ENCODE measurements at regions not wholly inside any gene's neighbourhood (a gene's known extent, or its start where the extent isn't known, plus 50 kb on each side); places are given as distances from the start of the nearest gene placed in this dataset.

- intact Hi-C loops (cut with micrococcal nuclease): no loop called here
- ATAC-seq (ENCODE audit: low read depth): no peak
- Histone ChIP-seq H2AFZ (ENCODE audit: insufficient read depth, low read depth, low read length, poor library complexity, severe bottlenecking) (no peak overlapping the region), H3K9ac (ENCODE audit: low read length) (no peak overlapping the region), H3K27me3 (replicated peaks in 1 of 4; ENCODE audit: control extremely low read depth in 1 of 4, control insufficient read depth in 3 of 4, insufficient read depth in 4 of 4, low read length in 3 of 4) (no peaks in the 10 kb centered on the region), H3K27ac (ENCODE audit: low read length in 2 of 2) (no peak overlapping the region), H4K20me1 (ENCODE audit: control insufficient read depth, insufficient read depth, low read length, poor library complexity, severe bottlenecking) (no peaks in the 10 kb centered on the region), H3K79me2 (ENCODE audit: control insufficient read depth, insufficient read depth, low read length) (no peaks in the 10 kb centered on the region), H3K4me3 (ENCODE audit: control extremely low read depth in 1 of 5, extremely low read depth in 1 of 5, insufficient read depth in 1 of 5, low read depth in 2 of 5, low read length in 4 of 5) (no peak overlapping the region), H3K4me1 (ENCODE audit: control insufficient read depth in 2 of 2, insufficient read depth in 2 of 2, low read length in 2 of 2) (no peaks in the 10 kb centered on the region), H3K4me2 (replicated peaks; ENCODE audit: low read depth, low read length, poor library complexity, severe bottlenecking) (no peak overlapping the region), H3K36me3 (replicated peaks in 1 of 2; ENCODE audit: control extremely low read depth in 1 of 2, control insufficient read depth in 1 of 2, extremely low read depth in 1 of 2, insufficient read depth in 2 of 2, low read length in 1 of 2) (no peaks in the 10 kb centered on the region), H3K9me3 (ENCODE audit: control extremely low read depth in 1 of 3, control insufficient read depth in 2 of 3, insufficient read depth in 1 of 3, low read length in 2 of 3) (peaks cover 0 to 2% (median 0%) of the 10 kb centered on the region in 3 donors)
- Mint-ChIP-seq H3K27ac (no peak overlapping the region), H3K4me1 (no peaks in the 10 kb centered on the region), H3K9me3 (ENCODE audit: insufficient read depth) (peaks cover 2% of the 10 kb centered on the region), H3K27me3 (peaks cover 11% of the 10 kb centered on the region), H3K4me3 (no peak overlapping the region)
- no peak for DNase-seq
- ChIA-PET CTCF (no interaction called here), POLR2A (no interaction called here)
- no peak for TF ChIP-seq EZH2 (IDR thresholded peaks at IDR 0.05; ENCODE audit: borderline replicate concordance, insufficient read depth, low read depth, low read length, poor library complexity, severe bottlenecking)
- TF ChIP-seq CTCF (IDR thresholded peaks at IDR 0.05): no peak
These were observed 206.0 kb upstream of the KBTBD8 start for GRCh38 chr3:66792086-66792485.

DNA sequence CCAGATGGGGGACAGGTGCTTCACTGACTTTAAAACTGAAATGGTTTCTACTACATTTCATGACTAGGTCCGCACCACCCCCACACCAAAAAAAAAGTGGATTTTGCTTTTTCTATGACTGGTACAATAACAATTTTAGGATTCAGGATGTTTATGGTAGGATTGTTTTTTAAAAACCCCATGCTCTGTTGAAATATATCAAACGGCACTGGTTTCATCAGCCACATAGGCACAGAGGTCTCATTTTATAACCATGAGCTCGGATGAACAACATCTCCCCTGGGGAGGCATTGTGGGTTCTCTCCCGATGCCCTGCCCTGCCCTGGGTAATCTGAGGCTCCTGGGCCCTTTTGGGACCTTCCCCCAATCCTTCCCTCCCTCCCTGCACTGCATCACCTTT is 202.7 kb upstream of the KBTBD8 start:
- H3K9me3 ChIP-seq (ENCODE audit: control extremely low read depth in 1 of 3, control insufficient read depth in 2 of 3, insufficient read depth in 1 of 3, low read length in 2 of 3): peaks cover 0 to 6% (median 2%) of the 10 kb centered on the region in 3 donors
- H3K4me1 ChIP-seq (ENCODE audit: control insufficient read depth in 2 of 2, insufficient read depth in 2 of 2, low read length in 2 of 2): no peaks in the 10 kb centered on the region
- H3K4me1 Mint-ChIP-seq: no peaks in the 10 kb centered on the region
- WGBS (ENCODE audit: insufficient coverage): 62% methylated on average over 3 of the region's 4 CpGs
- ChIA-PET CTCF (no interaction called here), POLR2A (no interaction called here)
- peaks cover 0 to 6% (median 3%) of the 10 kb centered on the region in 4 experiments for H3K27me3 ChIP-seq (replicated peaks in 1 of 4; ENCODE audit: control extremely low read depth in 1 of 4, control insufficient read depth in 3 of 4, insufficient read depth in 4 of 4, low read length in 3 of 4)
- no peak for DNase-seq
- ATAC-seq (ENCODE audit: low read depth): no peak
- no peak overlapping the region for H3K27ac Mint-ChIP-seq
- H3K4me2 ChIP-seq (replicated peaks; ENCODE audit: low read depth, low read length, poor library complexity, severe bottlenecking): no peak overlapping the region
- no peak for TF ChIP-seq CTCF (IDR thresholded peaks at IDR 0.05)
- no peak for TF ChIP-seq EZH2 (IDR thresholded peaks at IDR 0.05; ENCODE audit: borderline replicate concordance, insufficient read depth, low read depth, low read length, poor library complexity, severe bottlenecking)
- H4K20me1 ChIP-seq (ENCODE audit: control insufficient read depth, insufficient read depth, low read length, poor library complexity, severe bottlenecking): no peaks in the 10 kb centered on the region
- H3K27me3 Mint-ChIP-seq: peaks cover 18% of the 10 kb centered on the region
- no peaks in the 10 kb centered on the region for H3K79me2 ChIP-seq (ENCODE audit: control insufficient read depth, insufficient read depth, low read length)
- H3K27ac ChIP-seq (ENCODE audit: low read length in 2 of 2): no peak overlapping the region
- H3K4me3 ChIP-seq (ENCODE audit: control extremely low read depth in 1 of 5, extremely low read depth in 1 of 5, insufficient read depth in 1 of 5, low read depth in 2 of 5, low read length in 4 of 5): no peak overlapping the region
- H3K9me3 Mint-ChIP-seq (ENCODE audit: insufficient read depth): peaks cover 2% of the 10 kb centered on the region
- H2AFZ ChIP-seq (ENCODE audit: insufficient read depth, low read depth, low read length, poor library complexity, severe bottlenecking): no peak overlapping the region
- H3K36me3 ChIP-seq (replicated peaks in 1 of 2; ENCODE audit: control extremely low read depth in 1 of 2, control insufficient read depth in 1 of 2, extremely low read depth in 1 of 2, insufficient read depth in 2 of 2, low read length in 1 of 2): no peaks in the 10 kb centered on the region
- intact Hi-C loops (cut with micrococcal nuclease): no loop called here
- H3K9ac ChIP-seq (ENCODE audit: low read length): no peak overlapping the region
- no peak overlapping the region for H3K4me3 Mint-ChIP-seq

Measured in B cell (primary cell).